SK-N-SH (cell line): ENCODE measurements at regions not wholly inside any gene's neighbourhood (a gene's known extent, or its start where the extent isn't known, plus 50 kb on each side); places are given as distances from the start of the nearest gene placed in this dataset.
"Not testable (repeated sequence)": the region's sequence is repeated elsewhere in the genome, so short reads cannot be mapped to it uniquely, and the experiment has no call there.

Experiments
- CTCF ChIA-PET: fragments of 300-600, 350-600 bp; formaldehyde crosslinking; extraction: SDS; loops from one replicate; lab custom pipeline; 2021; lab: Yijun Ruan, JAX
- POLR2A ChIA-PET: fragments of 350-600 bp; sonication (Branson Sonifier 250); formaldehyde crosslinking; extraction: SDS; loops from one replicate; lab custom pipeline; 2020; ENCODE audit warnings: antibody characterized with exemption, inconsistent platforms; lab: Yijun Ruan, JAX
- DNase-seq: peaks from one replicate; pipeline ENCODE4 v3.0.0; 2012
- H2AFZ ChIP-seq: fragments of 200-600 bp; sonication (generic); 2 replicates; pipeline ENCODE4 v1.8.1; 2016; ENCODE audit warnings: antibody characterized with exemption, mild to moderate bottlenecking, low read depth
- H3F3A ChIP-seq: fragments of 200-600 bp; sonication (generic); replicated peaks from 2 replicates; pipeline ENCODE3; 2016; ENCODE audit warnings: antibody characterized with exemption, mild to moderate bottlenecking; ENCODE audit not compliant: insufficient read depth
- H3K27ac ChIP-seq, 2 experiments: fragments of 200-500 bp in 1 of 2; fragments of 200-600 bp in 1 of 2; sonication (Bioruptor generic) in 1 of 2; sonication (generic), shearing (Covaris generic) in 1 of 2; 2 replicates each; pipeline versions ENCODE4 v1.5.1 to v1.6.1; 2014 to 2016; ENCODE audit warnings: low read depth in 2 of 2, inconsistent platforms in 1 of 2, low read length in 1 of 2, mild to moderate bottlenecking in 1 of 2, mixed read lengths in 1 of 2
- H3K27me3 ChIP-seq: fragments of 200-600 bp; sonication (generic), shearing (Covaris generic); 2 replicates; pipeline ENCODE4 v1.6.1; 2016; ENCODE audit warnings: mixed run types; ENCODE audit not compliant: insufficient read depth
- H3K36me3 ChIP-seq, 2 experiments: fragments of 200-500 bp in 1 of 2; fragments of 200-600 bp in 1 of 2; sonication (Bioruptor generic) in 1 of 2; sonication (generic) in 1 of 2; replicated peaks in 1 of 2; 2 replicates each; pipeline versions ENCODE3 to v1.5.1; 2014 to 2016; ENCODE audit warnings: low read length in 1 of 2, mild to moderate bottlenecking in 1 of 2; ENCODE audit not compliant: insufficient read depth in 2 of 2, control insufficient read depth in 1 of 2
- H3K4me1 ChIP-seq, 2 experiments: fragments of 200-500 bp in 1 of 2; fragments of 200-600 bp in 1 of 2; sonication (Bioruptor generic) in 1 of 2; sonication (generic), shearing (Covaris generic) in 1 of 2; 2 replicates each; pipeline versions ENCODE4 v1.5.1 to v1.6.1; 2014 to 2016; ENCODE audit warnings: low read depth in 1 of 2, low read length in 1 of 2, mixed run types in 1 of 2; ENCODE audit not compliant: insufficient read depth in 2 of 2, control insufficient read depth in 1 of 2
- H3K4me2 ChIP-seq: fragments of 200-600 bp; sonication (generic), shearing (Covaris generic); 2 replicates; pipeline ENCODE4 v1.6.1; 2017; ENCODE audit warnings: mixed run types
- H3K4me3 ChIP-seq, 2 experiments: fragments of 200-500 bp in 1 of 2; fragments of 200-600 bp in 1 of 2; sonication (Bioruptor generic) in 1 of 2; sonication (generic), shearing (Covaris generic) in 1 of 2; 2 replicates each; pipeline versions ENCODE4 v1.5.1 to v1.8.1; 2014 to 2016; ENCODE audit warnings: low read depth in 2 of 2, inconsistent platforms in 1 of 2, low read length in 1 of 2, mild to moderate bottlenecking in 1 of 2, mixed read lengths in 1 of 2, moderate library complexity in 1 of 2
- H3K79me2 ChIP-seq: fragments of 200-600 bp; sonication (generic); 2 replicates; pipeline ENCODE4 v1.8.1; 2017; ENCODE audit warnings: mild to moderate bottlenecking; ENCODE audit not compliant: insufficient read depth
- H3K9ac ChIP-seq: fragments of 200-600 bp; sonication (generic); 2 replicates; pipeline ENCODE4 v1.6.1; 2017; ENCODE audit warnings: mixed run types
- H3K9me2 ChIP-seq: fragments of 200-600 bp; sonication (generic); 2 replicates; pipeline ENCODE4 v1.6.1; 2017; ENCODE audit warnings: mixed run types
- H3K9me3 ChIP-seq: fragments of 200-600 bp; sonication (generic); 2 replicates; pipeline ENCODE4 v1.6.1; 2017; ENCODE audit warnings: mixed run types, mild to moderate bottlenecking, moderate library complexity
- H4K20me1 ChIP-seq: fragments of 200-600 bp; sonication (generic); 2 replicates; pipeline ENCODE4 v1.6.1; 2017; ENCODE audit warnings: mild to moderate bottlenecking, mixed run types; ENCODE audit not compliant: insufficient read depth
- WGBS: methylation state at CpG from one replicate; pipeline ENCODE4 v1.1.6; 2017; ENCODE audit warnings: low lambda C conversion rate; 5-methylcytosine and 5-hydroxymethylcytosine counted together

DNA sequence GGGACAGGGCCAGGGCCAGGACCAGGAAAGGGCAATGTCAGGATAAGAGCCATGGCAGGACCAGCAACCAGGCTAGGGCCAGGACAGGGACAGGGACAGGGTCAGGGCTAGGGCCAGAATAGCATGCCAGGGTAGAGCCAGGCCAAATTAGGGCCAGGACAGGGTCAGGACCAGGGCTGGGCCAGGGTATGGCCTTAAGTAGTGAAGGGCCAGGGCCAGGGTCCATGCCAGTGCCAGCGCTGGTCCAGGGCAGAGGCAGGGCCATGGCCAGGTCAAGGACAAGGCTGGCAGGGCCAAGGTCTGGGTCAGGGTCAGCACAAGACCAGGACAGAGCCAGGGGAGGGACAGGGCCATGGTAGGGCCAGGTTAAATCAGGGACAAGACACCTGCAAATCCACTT lies 405.4 kb downstream of the ZNF33B start:
- CTCF ChIA-PET = not testable (repeated sequence)

DNA sequence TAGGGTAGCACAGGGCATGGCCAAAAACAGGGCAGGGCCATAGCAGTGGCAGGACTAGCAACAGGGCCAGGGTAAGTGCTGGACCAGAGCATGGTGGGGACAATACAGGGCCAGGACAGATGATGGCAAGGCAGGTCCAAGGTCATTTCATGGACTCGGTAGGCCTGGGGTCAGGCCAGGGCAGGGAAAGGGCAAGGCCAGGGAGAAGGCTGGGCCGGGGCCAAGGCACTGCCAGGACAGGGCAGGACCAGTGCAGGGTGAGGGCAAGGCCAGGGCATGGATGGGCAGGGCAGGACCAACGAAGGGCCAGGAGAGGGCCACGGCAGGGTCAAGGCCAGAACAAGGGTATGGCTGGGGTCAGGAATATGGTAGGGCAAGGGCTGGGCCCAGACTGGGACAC lies 407.6 kb downstream of the ZNF33B start:
- DNase-seq, H3K4me2 ChIP-seq, H3K9me2 ChIP-seq, H3K4me1 ChIP-seq, H2AFZ ChIP-seq, POLR2A ChIA-PET, H3K79me2 ChIP-seq, H3K9me3 ChIP-seq, H3K27ac ChIP-seq, H3K9ac ChIP-seq, H4K20me1 ChIP-seq, H3K27me3 ChIP-seq, H3F3A ChIP-seq, H3K36me3 ChIP-seq, CTCF ChIA-PET, H3K4me3 ChIP-seq: not testable (repeated sequence)
- WGBS = 0% methylated on average over 4 of the region's 4 CpGs

More for the DNA sequence above, 405.4 kb downstream of the ZNF33B start:
- H3K36me3 ChIP-seq, POLR2A ChIA-PET, H3K9ac ChIP-seq, DNase-seq, H3K79me2 ChIP-seq, H3K9me2 ChIP-seq, H3K4me3 ChIP-seq, H3K4me1 ChIP-seq, H3K27ac ChIP-seq, H4K20me1 ChIP-seq, H3F3A ChIP-seq, H2AFZ ChIP-seq, H3K27me3 ChIP-seq, H3K9me3 ChIP-seq, H3K4me2 ChIP-seq: not testable (repeated sequence)
- 17% methylated on average over 1 of the region's 1 CpG for WGBS

- H3K79me2 ChIP-seq, CTCF ChIA-PET, POLR2A ChIA-PET: not testable (repeated sequence)
These were observed 408.3 kb downstream of the ZNF33B start for GRCh38 chr10:42230115-42230514.

GRCh38 chr10:42227859-42228258 lies 410.5 kb downstream of the ZNF33B start:
- H3K27ac ChIP-seq, H3K4me2 ChIP-seq, H3K36me3 ChIP-seq, H3K9me2 ChIP-seq, H4K20me1 ChIP-seq, CTCF ChIA-PET, H3K4me1 ChIP-seq, DNase-seq, H2AFZ ChIP-seq, POLR2A ChIA-PET, H3K4me3 ChIP-seq, H3F3A ChIP-seq, H3K9me3 ChIP-seq, H3K9ac ChIP-seq, H3K79me2 ChIP-seq, H3K27me3 ChIP-seq: not testable (repeated sequence)

More at GRCh38 chr10:42230115-42230514, 408.3 kb downstream of the ZNF33B start:
- not testable (repeated sequence) for H3K36me3 ChIP-seq, H3K4me2 ChIP-seq, H3K9ac ChIP-seq, H3K4me1 ChIP-seq, H3F3A ChIP-seq, H3K9me2 ChIP-seq, H2AFZ ChIP-seq, H3K9me3 ChIP-seq, H3K27ac ChIP-seq, H4K20me1 ChIP-seq, DNase-seq, H3K27me3 ChIP-seq, H3K4me3 ChIP-seq
- WGBS = 8% methylated on average over 2 of the region's 2 CpGs

DNA sequence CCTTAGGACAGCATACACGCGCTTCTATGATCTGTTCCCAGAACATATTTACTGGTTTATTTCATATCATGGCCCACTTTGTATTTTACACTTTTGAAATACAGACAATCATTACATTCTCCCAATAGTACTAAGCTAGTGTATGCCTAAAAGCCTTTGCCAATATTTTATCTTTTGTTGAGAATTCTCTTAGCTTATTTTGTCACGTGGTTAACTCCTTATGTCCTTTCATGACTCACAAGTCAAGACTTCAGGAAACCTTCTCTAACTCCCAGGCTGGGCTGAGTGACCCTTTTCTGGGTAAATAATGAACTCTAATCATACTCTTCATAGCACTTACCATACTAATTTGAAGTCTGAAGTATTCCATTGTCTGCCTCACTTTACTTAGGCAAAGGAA lies 444.8 kb downstream of the ZNF33B start:
- DNase-seq, H3K79me2 ChIP-seq, H3K9me2 ChIP-seq, H3K4me3 ChIP-seq, H3F3A ChIP-seq, H3K9me3 ChIP-seq, H3K9ac ChIP-seq, H3K4me2 ChIP-seq, H3K36me3 ChIP-seq, H3K27ac ChIP-seq, H3K27me3 ChIP-seq, POLR2A ChIA-PET, H3K4me1 ChIP-seq, H4K20me1 ChIP-seq, H2AFZ ChIP-seq, CTCF ChIA-PET: not testable (repeated sequence)
- WGBS = 2% methylated on average over 3 of the region's 3 CpGs
